Neural cell (in vitro differentiated cells): ENCODE measurements at regions not wholly inside any gene's neighbourhood (a gene's known extent, or its start where the extent isn't known, plus 50 kb on each side); places are given as distances from the start of the nearest gene placed in this dataset.
A peak's percentile ranks its signal among the peaks of the same experiment; 100 is the strongest.

Experiments used
- H2AFZ ChIP-seq: fragments of 200-600, 300-800 bp; sonication (generic), shearing (Covaris generic); 2 replicates; pipeline ENCODE4 v1.6.0; 2014; ENCODE audit warnings: low read depth, mild to moderate bottlenecking, antibody characterized with exemption, low read length, moderate library complexity
- H3F3A ChIP-seq: fragments of 200-600 bp; shearing (Covaris generic); 2 replicates; pipeline ENCODE4 v1.6.1; 2016; ENCODE audit warnings: mild to moderate bottlenecking, moderate library complexity, mixed read lengths, antibody characterized with exemption, low read length; ENCODE audit not compliant: insufficient read depth, poor library complexity, severe bottlenecking
- H3K27ac ChIP-seq: fragments of 200-600, 300-800 bp; sonication (generic), shearing (Covaris generic); 2 replicates; pipeline ENCODE4 v1.5.1; 2014; ENCODE audit warnings: mild to moderate bottlenecking, low read length, moderate library complexity
- H3K27me3 ChIP-seq: fragments of 300-800, 200-600 bp; sonication (generic), shearing (Covaris generic); 2 replicates; pipeline ENCODE4 v1.6.0; 2014; ENCODE audit warnings: mild to moderate bottlenecking, low read depth, low read length, moderate library complexity; ENCODE audit not compliant: insufficient read depth
- H3K36me3 ChIP-seq: fragments of 300-800, 200-600 bp; sonication (generic), shearing (Covaris generic); 2 replicates; pipeline ENCODE4 v1.5.1; 2014; ENCODE audit warnings: mild to moderate bottlenecking, antibody characterized with exemption, low read length, moderate library complexity; ENCODE audit not compliant: insufficient read depth
- H3K4me2 ChIP-seq: fragments of 300-800, 200-600 bp; sonication (generic), shearing (Covaris generic); 2 replicates; pipeline ENCODE4 v1.6.0; 2014; ENCODE audit warnings: mild to moderate bottlenecking, low read length
- H3K4me3 ChIP-seq: fragments of 300-800, 200-600 bp; sonication (generic), shearing (Covaris generic); 2 replicates; pipeline ENCODE4 v1.5.1; 2014; ENCODE audit warnings: mild to moderate bottlenecking, low read length, moderate library complexity
- H3K79me2 ChIP-seq: fragments of 200-600 bp; shearing (Covaris generic); replicated peaks from 2 replicates; pipeline ENCODE4 v1.6.0; 2014; ENCODE audit warnings: mild to moderate bottlenecking, low read length, moderate library complexity; ENCODE audit not compliant: insufficient read depth
- H3K9ac ChIP-seq: fragments of 300-800, 200-600 bp; sonication (generic), shearing (Covaris generic); 2 replicates; pipeline ENCODE4 v1.6.1; 2016; ENCODE audit warnings: mild to moderate bottlenecking, low read length, mixed read lengths
- H3K9me2 ChIP-seq: fragments of 200-600 bp; shearing (Covaris generic); 2 replicates; pipeline ENCODE4 v1.6.1; 2016; ENCODE audit warnings: mild to moderate bottlenecking, low read length, mixed read lengths; ENCODE audit not compliant: insufficient read depth
- H3K9me3 ChIP-seq: fragments of 200-600, 300-800 bp; sonication (generic), shearing (Covaris generic); 2 replicates; pipeline ENCODE4 v1.6.1; 2016; ENCODE audit warnings: mild to moderate bottlenecking, mixed run types, low read length, moderate library complexity, mixed read lengths
- H4K20me1 ChIP-seq: fragments of 200-600 bp; shearing (Covaris generic); 2 replicates; pipeline ENCODE4 v1.6.1; 2016; ENCODE audit warnings: mild to moderate bottlenecking, mixed run types; ENCODE audit not compliant: insufficient read depth
- CTCF ChIP-seq: fragments of 450-650 bp; IDR thresholded peaks from 2 replicates; pipeline ENCODE4 v1.5.1; 2014; ENCODE audit warnings: antibody characterized with exemption, mild to moderate bottlenecking, moderate library complexity; ENCODE audit not compliant: poor library complexity, severe bottlenecking
- EP300 ChIP-seq: fragments of 450-650 bp; conservative IDR thresholded peaks from 2 replicates; pipeline ENCODE4 v1.6.1; 2014; ENCODE audit warnings: antibody characterized with exemption, mild to moderate bottlenecking, moderate library complexity; ENCODE audit not compliant: poor library complexity, severe bottlenecking
- EZH2 ChIP-seq: fragments of 200-600, 300-800 bp; shearing (Covaris generic), sonication (generic); IDR thresholded peaks from 2 replicates; pipeline ENCODE4 v1.6.1; 2014; ENCODE audit warnings: antibody characterized with exemption, low read length, borderline replicate concordance, mild to moderate bottlenecking; ENCODE audit not compliant: insufficient read depth, poor library complexity, severe bottlenecking
- MXI1 ChIP-seq: fragments of 450-650 bp; conservative IDR thresholded peaks from 2 replicates; pipeline ENCODE4 v1.6.1; 2014; ENCODE audit warnings: antibody characterized with exemption, mild to moderate bottlenecking; ENCODE audit not compliant: poor library complexity, severe bottlenecking
- POLR2AphosphoS5 ChIP-seq: IDR thresholded peaks from 2 replicates; pipeline ENCODE4 v1.6.1; 2012
- RAD21 ChIP-seq: fragments of 450-650 bp; conservative IDR thresholded peaks from 2 replicates; pipeline ENCODE4 v1.6.1; 2014; ENCODE audit warnings: antibody characterized with exemption, mild to moderate bottlenecking, moderate library complexity
- SMC3 ChIP-seq: fragments of 450-650 bp; conservative IDR thresholded peaks from 2 replicates; pipeline ENCODE4 v1.6.1; 2014; ENCODE audit warnings: antibody characterized with exemption, mild to moderate bottlenecking, moderate library complexity; ENCODE audit not compliant: poor library complexity
- TAF1 ChIP-seq: IDR thresholded peaks from 2 replicates; pipeline ENCODE4 v1.6.1; 2012; ENCODE audit warnings: low read depth
- TF ChIP-seq, protein P1 (sequence below): IDR thresholded peaks from 2 replicates; pipeline ENCODE4 v1.6.1; 2012; ENCODE audit warnings: borderline replicate concordance

DNA sequence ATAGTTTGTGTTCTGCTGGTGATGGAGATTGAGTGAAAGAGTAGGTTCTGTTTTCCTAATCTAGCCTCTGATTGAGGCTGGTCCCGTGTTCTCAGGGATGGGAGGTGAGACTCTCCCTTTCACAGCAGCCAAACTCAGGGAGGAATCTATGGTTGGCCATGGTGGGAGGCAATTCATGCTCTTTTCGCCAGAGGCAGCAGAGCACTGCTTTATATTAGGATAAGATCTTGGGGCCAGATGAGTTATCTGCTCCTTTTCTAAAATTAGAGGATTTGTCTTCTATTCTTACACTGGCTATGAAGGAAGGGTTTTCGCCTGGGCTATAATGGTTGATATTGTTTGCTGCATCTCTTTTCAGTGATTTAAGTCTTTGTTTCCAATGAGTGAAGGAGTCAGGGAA lies 63.9 kb upstream of the NLGN4X start:
- no peaks in the 10 kb centered on the region for H4K20me1 ChIP-seq
- H3K79me2 ChIP-seq = no peaks in the 10 kb centered on the region
- H3K36me3 ChIP-seq = no peaks in the 10 kb centered on the region
- no peak overlapping the region for H2AFZ ChIP-seq
- H3K27ac ChIP-seq = no peak overlapping the region
- H3K27me3 ChIP-seq = no peaks in the 10 kb centered on the region
- H3K9me3 ChIP-seq = no peaks in the 10 kb centered on the region
- no peak overlapping the region for H3K4me2 ChIP-seq
- no peak overlapping the region for H3K9ac ChIP-seq
- no peak for TF ChIP-seq MXI1
- TF ChIP-seq CTCF = peak; percentile 16
- TF ChIP-seq, protein P1, sequence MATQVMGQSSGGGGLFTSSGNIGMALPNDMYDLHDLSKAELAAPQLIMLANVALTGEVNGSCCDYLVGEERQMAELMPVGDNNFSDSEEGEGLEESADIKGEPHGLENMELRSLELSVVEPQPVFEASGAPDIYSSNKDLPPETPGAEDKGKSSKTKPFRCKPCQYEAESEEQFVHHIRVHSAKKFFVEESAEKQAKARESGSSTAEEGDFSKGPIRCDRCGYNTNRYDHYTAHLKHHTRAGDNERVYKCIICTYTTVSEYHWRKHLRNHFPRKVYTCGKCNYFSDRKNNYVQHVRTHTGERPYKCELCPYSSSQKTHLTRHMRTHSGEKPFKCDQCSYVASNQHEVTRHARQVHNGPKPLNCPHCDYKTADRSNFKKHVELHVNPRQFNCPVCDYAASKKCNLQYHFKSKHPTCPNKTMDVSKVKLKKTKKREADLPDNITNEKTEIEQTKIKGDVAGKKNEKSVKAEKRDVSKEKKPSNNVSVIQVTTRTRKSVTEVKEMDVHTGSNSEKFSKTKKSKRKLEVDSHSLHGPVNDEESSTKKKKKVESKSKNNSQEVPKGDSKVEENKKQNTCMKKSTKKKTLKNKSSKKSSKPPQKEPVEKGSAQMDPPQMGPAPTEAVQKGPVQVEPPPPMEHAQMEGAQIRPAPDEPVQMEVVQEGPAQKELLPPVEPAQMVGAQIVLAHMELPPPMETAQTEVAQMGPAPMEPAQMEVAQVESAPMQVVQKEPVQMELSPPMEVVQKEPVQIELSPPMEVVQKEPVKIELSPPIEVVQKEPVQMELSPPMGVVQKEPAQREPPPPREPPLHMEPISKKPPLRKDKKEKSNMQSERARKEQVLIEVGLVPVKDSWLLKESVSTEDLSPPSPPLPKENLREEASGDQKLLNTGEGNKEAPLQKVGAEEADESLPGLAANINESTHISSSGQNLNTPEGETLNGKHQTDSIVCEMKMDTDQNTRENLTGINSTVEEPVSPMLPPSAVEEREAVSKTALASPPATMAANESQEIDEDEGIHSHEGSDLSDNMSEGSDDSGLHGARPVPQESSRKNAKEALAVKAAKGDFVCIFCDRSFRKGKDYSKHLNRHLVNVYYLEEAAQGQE = no peak
- no peaks in the 10 kb centered on the region for H3F3A ChIP-seq
- no peaks in the 10 kb centered on the region for H3K9me2 ChIP-seq
- H3K4me3 ChIP-seq = no peak overlapping the region

DNA sequence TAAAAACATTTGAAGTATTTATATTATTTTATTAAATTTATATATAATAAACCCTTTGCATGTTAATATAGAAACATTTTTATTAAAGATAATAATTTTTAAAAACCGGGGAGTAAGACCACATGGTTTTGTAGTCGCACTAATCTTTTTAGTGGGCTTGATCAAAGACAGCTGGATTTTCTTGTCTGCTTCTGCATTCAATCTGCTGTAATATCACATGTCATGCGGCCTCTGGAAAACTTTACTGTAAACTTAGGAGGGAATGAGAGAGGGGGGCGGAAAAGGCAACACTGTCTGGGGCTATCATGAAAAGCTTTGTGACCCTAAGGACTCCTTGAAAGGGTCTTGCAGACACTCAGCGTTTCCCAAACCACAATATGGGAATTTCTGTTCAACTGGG lies 62.8 kb upstream of the NLGN4X start:
- Histone ChIP-seq H4K20me1 (no peaks in the 10 kb centered on the region), H3F3A (no peaks in the 10 kb centered on the region), H3K27me3 (no peaks in the 10 kb centered on the region), H2AFZ (no peak overlapping the region), H3K79me2 (no peaks in the 10 kb centered on the region), H3K36me3 (no peaks in the 10 kb centered on the region), H3K9me2 (no peaks in the 10 kb centered on the region), H3K9me3 (no peaks in the 10 kb centered on the region), H3K27ac (no peak overlapping the region), H3K9ac (no peak overlapping the region), H3K4me2 (no peak overlapping the region), H3K4me3 (no peak overlapping the region)
- no peak for TF ChIP-seq EZH2
- no peak for TF ChIP-seq POLR2AphosphoS5
- no peak for TF ChIP-seq TAF1
- TF ChIP-seq RAD21 = no peak
- TF ChIP-seq CTCF = no peak
- TF ChIP-seq, protein P1 = no peak
- TF ChIP-seq SMC3 = no peak
- TF ChIP-seq MXI1 = no peak
- no peak for TF ChIP-seq EP300
